ENCODE measurements at regions not wholly inside any gene's neighbourhood (a gene's known extent, or its start where the extent isn't known, plus 50 kb on each side); places are given as distances from the start of the nearest gene placed in this dataset.
"Not testable (repeated sequence)": the region's sequence is repeated elsewhere in the genome, so short reads cannot be mapped to it uniquely, and the experiment has no call there.

GRCh38 chr11:129702410-129703398 is 112.9 kb upstream of the TMEM45B start:
- no peak for DNase-seq

- no peak for DNase-seq
Measured at GRCh38 chr11:129703846-129704245, 111.8 kb upstream of the TMEM45B start.

GRCh38 chr11:129704831-129705230 is 110.8 kb upstream of the TMEM45B start:
- no peak for DNase-seq

- no peak for DNase-seq
Measured at GRCh38 chr11:129705341-129705740, 110.3 kb upstream of the TMEM45B start.

GRCh38 chr11:129705933-129706332 is 109.7 kb upstream of the TMEM45B start:
- no peak for DNase-seq

- DNase-seq = no peak
Measured at GRCh38 chr11:129709801-129710398, 105.7 kb upstream of the TMEM45B start.

GRCh38 chr11:129710423-129710822 is 105.2 kb upstream of the TMEM45B start:
- no peak for DNase-seq

GRCh38 chr11:129711760-129712159 is 103.9 kb upstream of the TMEM45B start:
- DNase-seq = no peak

- not testable (repeated sequence) for DNase-seq
Measured at GRCh38 chr11:129712486-129713240, 103.0 kb upstream of the TMEM45B start.

GRCh38 chr11:129719037-129719436 is 96.6 kb upstream of the TMEM45B start:
- no peak for DNase-seq

- no peak for DNase-seq
Measured at GRCh38 chr11:129720156-129720555, 95.5 kb upstream of the TMEM45B start.

GRCh38 chr11:129720994-129721393 is 94.7 kb upstream of the TMEM45B start:
- no peak for DNase-seq

GRCh38 chr11:129721685-129722084 is 94.0 kb upstream of the TMEM45B start:
- no peak for DNase-seq

GRCh38 chr11:129722529-129722928 is 93.1 kb upstream of the TMEM45B start:
- DNase-seq = no peak

GRCh38 chr11:129723146-129723760 is 92.4 kb upstream of the TMEM45B start:
- no peak for DNase-seq

GRCh38 chr11:129723761-129724162 is 91.9 kb upstream of the TMEM45B start:
- DNase-seq = no peak

GRCh38 chr11:129724866-129725265 is 90.8 kb upstream of the TMEM45B start:
- DNase-seq = no peak

GRCh38 chr11:129726179-129726578 is 89.5 kb upstream of the TMEM45B start:
- no peak for DNase-seq

- DNase-seq = no peak
Measured at GRCh38 chr11:129728581-129728980, 87.1 kb upstream of the TMEM45B start.

- DNase-seq = no peak
Measured at GRCh38 chr11:129729216-129729615, 86.4 kb upstream of the TMEM45B start.

GRCh38 chr11:129729823-129730222 is 85.8 kb upstream of the TMEM45B start:
- no peak for DNase-seq

- DNase-seq = no peak
Measured at GRCh38 chr11:129731316-129731715, 84.3 kb upstream of the TMEM45B start.

GRCh38 chr11:129732941-129733340 is 82.7 kb upstream of the TMEM45B start:
- DNase-seq = no peak

All from fibroblast of skin of abdomen (primary cell).